ENCODE measurements at regions not wholly inside any gene's neighbourhood (a gene's known extent, or its start where the extent isn't known, plus 50 kb on each side); places are given as distances from the start of the nearest gene placed in this dataset.
"Not testable (repeated sequence)": the region's sequence is repeated elsewhere in the genome, so short reads cannot be mapped to it uniquely, and the experiment has no call there.

GRCh38 chr3:127084401-127084990 is 101.6 kb downstream of the PLXNA1 start:
- no peak for DNase-seq (ENCODE audit: extremely low read depth in 1 of 11, low read depth in 9 of 11, low spot score in 4 of 11)

GRCh38 chr3:127085576-127085975 is 102.7 kb downstream of the PLXNA1 start:
- no peak for DNase-seq (ENCODE audit: extremely low read depth in 1 of 11, low read depth in 9 of 11, low spot score in 4 of 11)

GRCh38 chr3:127086591-127086990 is 103.7 kb downstream of the PLXNA1 start:
- DNase-seq (ENCODE audit: extremely low read depth in 1 of 11, low read depth in 9 of 11, low spot score in 4 of 11): not testable (repeated sequence)

- DNase-seq (ENCODE audit: extremely low read depth in 1 of 11, low read depth in 9 of 11, low spot score in 4 of 11): no peak
These were observed 104.5 kb downstream of the PLXNA1 start for GRCh38 chr3:127087441-127087840.

- DNase-seq (ENCODE audit: extremely low read depth in 1 of 11, low read depth in 9 of 11, low spot score in 4 of 11): no peak
These were observed 104.2 kb upstream of the PRR23E start for GRCh38 chr3:127088511-127089351.

- no peak for DNase-seq (ENCODE audit: extremely low read depth in 1 of 11, low read depth in 9 of 11, low spot score in 4 of 11)
These were observed 103.3 kb upstream of the PRR23E start for GRCh38 chr3:127089486-127090145.

- DNase-seq (ENCODE audit: extremely low read depth in 1 of 11, low read depth in 9 of 11, low spot score in 4 of 11): no peak
These were observed 102.4 kb upstream of the PRR23E start for GRCh38 chr3:127090218-127091160.

- DNase-seq (ENCODE audit: extremely low read depth in 1 of 11, low read depth in 9 of 11, low spot score in 4 of 11): no peak
These were observed 101.6 kb upstream of the PRR23E start for GRCh38 chr3:127091376-127091775.

GRCh38 chr3:127092368-127092767 is 100.6 kb upstream of the PRR23E start:
- no peak for DNase-seq (ENCODE audit: extremely low read depth in 1 of 11, low read depth in 9 of 11, low spot score in 4 of 11)

- DNase-seq (ENCODE audit: extremely low read depth in 1 of 11, low read depth in 9 of 11, low spot score in 4 of 11): no peak
These were observed 100.2 kb upstream of the PRR23E start for GRCh38 chr3:127092776-127093175.

- no peak for DNase-seq (ENCODE audit: extremely low read depth in 1 of 11, low read depth in 9 of 11, low spot score in 4 of 11)
These were observed 99.6 kb upstream of the PRR23E start for GRCh38 chr3:127093312-127093711.

GRCh38 chr3:127095774-127096173 is 97.2 kb upstream of the PRR23E start:
- no peak for DNase-seq (ENCODE audit: extremely low read depth in 1 of 11, low read depth in 9 of 11, low spot score in 4 of 11)

- no peak for DNase-seq (ENCODE audit: extremely low read depth in 1 of 11, low read depth in 9 of 11, low spot score in 4 of 11)
These were observed 96.5 kb upstream of the PRR23E start for GRCh38 chr3:127096256-127097071.

GRCh38 chr3:127097072-127097405 is 95.9 kb upstream of the PRR23E start:
- no peak for DNase-seq (ENCODE audit: extremely low read depth in 1 of 11, low read depth in 9 of 11, low spot score in 4 of 11)

- no peak for DNase-seq (ENCODE audit: extremely low read depth in 1 of 11, low read depth in 9 of 11, low spot score in 4 of 11)
These were observed 95.5 kb upstream of the PRR23E start for GRCh38 chr3:127097481-127097880.

GRCh38 chr3:127099982-127100381 is 92.9 kb upstream of the PRR23E start:
- DNase-seq (ENCODE audit: extremely low read depth in 1 of 11, low read depth in 9 of 11, low spot score in 4 of 11): no peak

GRCh38 chr3:127100459-127101410 is 92.2 kb upstream of the PRR23E start:
- DNase-seq (ENCODE audit: extremely low read depth in 1 of 11, low read depth in 9 of 11, low spot score in 4 of 11): no peak
